CD4-positive, alpha-beta T cell treated with Interleukin-1 beta for 1 hour (primary cell): ENCODE measurements at regions not wholly inside any gene's neighbourhood (a gene's known extent, or its start where the extent isn't known, plus 50 kb on each side); places are given as distances from the start of the nearest gene placed in this dataset.

ENCODE experiments used
- DNase-seq, 2 donors: peaks; one replicate each; pipeline ENCODE4 v3.0.0-alpha.2; 2020 to 2022

DNA sequence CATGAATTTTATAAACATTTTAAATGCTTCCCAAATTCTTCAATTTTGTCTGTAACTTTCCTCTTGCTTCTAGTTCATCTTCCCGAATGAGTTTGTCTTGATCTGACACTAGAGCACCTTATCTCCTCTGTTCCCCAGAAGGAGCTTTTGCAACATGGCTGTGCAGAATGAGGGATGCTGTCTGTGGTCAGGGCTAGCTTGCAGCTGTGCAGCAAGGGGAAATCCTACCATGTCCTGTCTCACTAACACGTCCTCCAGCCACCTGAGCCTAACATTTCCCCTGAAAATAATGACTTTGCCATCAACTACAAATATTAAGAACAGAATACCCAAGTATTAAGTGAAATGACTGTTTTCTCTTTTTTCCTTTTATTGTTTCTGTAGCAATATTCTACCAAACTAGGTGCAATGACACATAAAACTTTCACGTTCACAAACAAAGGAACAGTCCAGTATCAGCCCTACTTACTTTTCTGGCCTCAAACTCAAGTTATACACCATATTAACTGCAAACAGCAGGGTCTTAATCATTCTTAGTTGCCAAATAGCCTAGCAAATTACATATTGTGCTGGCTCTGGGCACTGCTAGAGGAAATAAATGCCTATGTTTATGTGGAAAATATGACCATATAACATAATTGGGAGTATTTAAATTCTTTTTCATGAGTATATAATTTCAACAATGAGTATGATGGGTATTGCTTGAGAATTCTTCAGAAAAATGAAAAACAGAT, 423.3 kb downstream of the CMPK2 start:
- DNase-seq: no peak

GRCh38 chr2:6443061-6443823, 422.5 kb downstream of the CMPK2 start:
- DNase-seq: no peak

DNA sequence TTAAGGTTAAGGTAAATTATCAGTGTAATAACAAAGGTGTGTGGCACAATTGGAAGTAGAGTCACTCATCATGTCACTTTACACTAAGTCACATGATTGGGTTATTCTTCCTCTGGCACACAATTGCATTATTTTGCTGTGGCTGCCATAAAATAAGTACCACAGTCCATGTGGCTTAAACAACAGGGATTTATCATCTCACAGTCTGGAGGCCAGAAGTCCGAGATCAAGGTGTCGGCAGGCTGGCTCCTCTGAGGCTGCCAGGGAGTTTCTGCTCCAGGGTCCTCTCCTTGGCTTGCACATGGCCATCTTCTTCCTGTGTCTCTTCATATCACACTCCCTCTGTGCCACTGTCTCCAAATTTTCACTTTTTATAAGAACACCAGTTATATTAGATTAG, 421.2 kb downstream of the CMPK2 start:
- DNase-seq: no peak

- no peak for DNase-seq
These were observed 420.6 kb downstream of the CMPK2 start for GRCh38 chr2:6445156-6445555.

- no peak for DNase-seq
These were observed 418.6 kb downstream of the CMPK2 start for GRCh38 chr2:6446938-6447608.

- DNase-seq: no peak
These were observed 416.8 kb downstream of the CMPK2 start for GRCh38 chr2:6448893-6449292.

- no peak for DNase-seq
These were observed 416.4 kb downstream of the CMPK2 start for GRCh38 chr2:6449343-6449742.

DNA sequence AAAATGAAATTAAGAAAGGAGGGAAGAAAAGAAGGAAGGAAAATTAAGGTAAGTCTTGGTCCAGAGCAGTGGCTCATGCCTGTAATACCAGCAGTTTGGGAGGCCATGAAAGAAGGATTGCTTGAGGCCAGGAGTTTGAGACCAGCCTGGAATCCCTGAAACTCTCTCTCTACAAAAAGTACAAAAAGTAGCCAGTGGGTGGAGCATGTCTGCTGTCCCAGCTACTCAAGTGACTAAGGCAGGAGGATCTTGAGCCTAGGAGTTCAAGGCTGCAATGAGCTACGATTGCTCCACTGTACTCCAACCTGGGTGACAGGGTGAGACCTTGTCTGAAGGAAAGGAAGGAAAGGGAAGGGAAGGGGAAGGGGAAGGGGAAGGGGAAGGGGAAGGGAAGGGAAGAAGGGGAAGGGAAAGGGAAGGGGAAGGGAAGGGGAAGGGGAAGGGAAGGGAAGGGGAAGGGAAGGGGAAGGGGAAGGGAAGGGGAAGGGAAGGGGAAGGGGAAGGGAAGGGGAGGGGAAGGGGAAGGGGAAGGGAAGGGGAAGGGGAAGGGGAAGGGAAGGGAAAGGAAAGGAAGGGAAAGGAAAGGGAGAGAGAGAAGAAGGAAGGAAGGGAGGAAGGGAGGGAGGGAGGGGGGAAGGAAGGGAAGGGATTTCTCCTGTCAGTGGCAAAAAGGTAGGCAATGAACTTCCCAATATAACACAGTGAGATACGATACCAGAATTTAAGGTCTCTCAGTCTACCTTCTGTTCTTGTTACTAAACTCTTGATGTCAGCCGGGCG, 412.8 kb downstream of the CMPK2 start:
- DNase-seq: no peak

DNA sequence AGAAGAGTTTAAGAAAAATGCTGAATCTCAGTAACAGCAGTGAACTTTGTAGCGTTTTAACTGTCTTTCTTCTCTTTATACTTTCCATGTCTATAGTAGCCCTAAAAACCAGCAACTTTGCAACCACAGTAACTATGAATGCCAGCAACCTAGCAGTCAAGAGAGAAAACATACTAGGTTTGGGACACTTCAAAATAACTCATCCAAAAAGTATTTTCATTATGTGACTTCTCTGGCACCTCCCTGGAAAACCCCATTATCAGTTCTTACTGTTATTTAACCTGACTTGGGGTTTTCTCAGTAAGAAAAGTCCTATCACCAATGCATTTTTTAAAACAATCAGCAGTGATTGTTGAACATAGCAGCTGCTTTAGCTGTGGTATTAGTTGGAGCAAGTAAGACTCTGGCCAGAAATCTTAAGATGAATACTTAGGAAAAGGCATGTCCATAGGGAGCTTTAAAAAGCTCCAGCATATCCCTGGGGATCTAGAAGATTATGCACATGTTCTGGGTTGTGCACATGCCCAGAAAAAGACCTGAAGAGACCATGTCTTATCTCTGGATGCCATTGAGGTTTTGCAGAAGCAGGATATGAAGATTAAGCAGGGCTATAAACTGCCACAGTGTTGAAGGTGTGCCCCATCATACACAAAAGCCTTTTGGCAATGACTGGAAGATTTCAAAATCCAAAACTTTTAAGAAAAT, 411.3 kb downstream of the CMPK2 start:
- no peak for DNase-seq

DNA sequence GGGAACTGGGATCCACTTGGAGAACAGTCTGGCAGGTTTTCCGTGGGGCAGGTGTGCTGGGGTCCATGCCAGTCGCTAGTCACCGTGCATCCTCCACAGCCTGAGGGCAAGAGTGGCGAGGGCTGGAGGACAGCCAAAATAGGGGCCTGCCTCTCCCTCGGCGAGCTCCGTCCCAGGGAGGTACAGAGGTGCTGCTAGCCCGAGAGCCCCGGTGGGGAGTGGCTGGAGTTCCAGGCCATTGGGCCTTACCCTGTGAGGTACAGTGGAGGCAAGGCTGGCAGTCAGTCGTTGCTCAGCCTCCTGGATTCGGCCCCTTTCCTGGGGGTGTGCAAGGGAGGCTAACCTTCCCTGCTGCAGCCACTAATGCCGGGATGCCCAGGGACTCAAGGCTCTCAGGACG, 406.6 kb downstream of the CMPK2 start:
- DNase-seq: no peak

DNA sequence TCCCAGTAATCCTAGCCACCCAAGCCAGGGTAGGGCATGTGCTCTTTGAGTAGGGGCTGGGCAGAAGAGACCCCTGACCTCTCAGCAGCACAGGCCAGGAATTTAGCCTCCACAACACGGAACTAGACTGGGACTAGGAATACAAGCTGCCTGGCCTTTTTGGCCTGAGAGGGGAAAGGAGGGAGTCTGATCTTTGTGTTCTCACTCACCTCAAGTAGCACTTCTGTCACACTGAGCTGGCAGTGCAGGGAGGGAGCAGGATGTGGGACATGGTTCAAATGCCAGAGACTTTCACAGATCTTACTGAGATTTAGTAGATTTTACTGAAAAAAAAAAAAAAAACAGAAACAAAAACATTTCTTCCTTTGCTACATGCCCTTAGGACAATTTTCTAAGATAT, 395.2 kb downstream of the CMPK2 start:
- DNase-seq: no peak

GRCh38 chr2:6471419-6471818, 394.3 kb downstream of the CMPK2 start:
- DNase-seq: no peak

GRCh38 chr2:6474161-6475140, 391.3 kb downstream of the CMPK2 start:
- DNase-seq: no peak

- no peak for DNase-seq
These were observed 390.4 kb downstream of the CMPK2 start for GRCh38 chr2:6475155-6475940.

DNA sequence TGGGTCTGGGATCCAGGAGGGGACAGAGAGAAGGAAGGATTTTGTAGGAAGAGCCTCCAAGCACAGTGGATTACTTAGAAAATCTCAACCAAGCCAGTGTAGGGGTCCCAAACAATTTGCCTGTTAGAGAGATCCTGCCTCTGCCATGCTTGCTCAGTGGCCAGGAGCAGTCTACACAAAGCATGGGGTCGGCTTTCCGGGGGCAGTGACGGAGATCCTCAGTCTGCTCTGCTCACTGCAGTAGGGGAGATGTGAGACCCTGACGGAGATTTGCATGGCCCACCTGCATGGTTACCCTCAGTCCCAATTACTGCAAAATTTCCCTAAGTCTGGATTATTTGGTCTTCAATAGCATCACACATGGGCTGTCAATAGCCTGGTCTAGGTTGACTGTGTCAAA, 385.2 kb downstream of the CMPK2 start:
- DNase-seq: no peak

DNA sequence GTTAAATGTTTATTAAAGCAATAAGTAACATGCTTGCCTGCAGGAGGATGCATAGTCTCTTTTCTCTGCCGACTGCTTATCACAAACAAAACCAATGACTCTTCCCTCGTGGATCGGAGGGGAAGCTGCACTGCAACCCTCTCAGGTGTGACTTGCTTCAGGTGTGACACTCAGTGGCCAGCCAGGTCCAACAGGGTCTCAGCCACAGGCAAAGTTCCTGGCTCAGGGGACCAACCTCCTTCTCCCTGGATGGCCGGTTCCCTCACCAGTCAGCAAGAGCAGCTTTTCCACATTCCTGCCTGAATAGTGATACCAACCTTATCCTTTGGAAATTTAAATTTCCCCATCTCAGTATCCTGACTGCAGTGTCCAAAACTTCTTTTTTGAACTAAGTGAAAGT, 383.5 kb downstream of the CMPK2 start:
- DNase-seq: no peak

DNA sequence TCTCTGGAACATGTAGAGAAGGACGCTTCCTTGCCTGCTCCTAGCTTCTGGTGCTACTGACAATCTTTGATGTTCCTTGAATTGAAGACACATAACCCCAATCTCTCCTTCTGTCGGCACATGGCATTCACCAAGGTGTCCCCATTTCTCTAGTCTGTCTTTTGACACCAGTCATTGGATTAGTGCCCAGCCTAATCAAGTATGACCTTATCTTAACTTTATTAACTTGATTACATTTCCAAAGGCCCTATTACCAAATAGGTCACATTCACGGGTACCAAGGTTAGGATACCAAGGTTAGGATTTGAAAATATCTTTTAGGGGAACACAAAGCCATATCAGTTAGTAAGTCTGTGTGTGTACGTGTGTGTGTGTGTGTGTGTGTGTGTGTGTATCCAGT, 377.9 kb downstream of the CMPK2 start:
- DNase-seq: no peak

DNA sequence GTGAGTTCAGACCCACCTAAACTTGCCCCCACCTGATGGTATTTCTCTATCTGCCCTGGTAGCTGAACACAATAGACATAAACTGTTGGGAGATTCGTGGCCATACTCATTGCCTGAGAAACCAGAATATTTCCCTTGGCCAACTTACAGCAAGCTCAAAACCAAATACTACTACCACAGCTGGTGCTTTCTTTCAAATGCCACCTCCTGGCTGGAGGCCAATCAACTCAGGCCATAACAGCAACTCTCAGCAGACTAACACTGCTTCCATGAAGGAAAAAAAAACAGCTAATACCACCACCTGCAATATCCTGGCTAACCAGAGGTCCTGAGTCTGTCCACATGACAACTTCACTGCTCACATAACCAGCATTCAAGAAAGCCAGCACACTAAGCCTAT, 373.1 kb downstream of the CMPK2 start:
- DNase-seq: no peak

DNA sequence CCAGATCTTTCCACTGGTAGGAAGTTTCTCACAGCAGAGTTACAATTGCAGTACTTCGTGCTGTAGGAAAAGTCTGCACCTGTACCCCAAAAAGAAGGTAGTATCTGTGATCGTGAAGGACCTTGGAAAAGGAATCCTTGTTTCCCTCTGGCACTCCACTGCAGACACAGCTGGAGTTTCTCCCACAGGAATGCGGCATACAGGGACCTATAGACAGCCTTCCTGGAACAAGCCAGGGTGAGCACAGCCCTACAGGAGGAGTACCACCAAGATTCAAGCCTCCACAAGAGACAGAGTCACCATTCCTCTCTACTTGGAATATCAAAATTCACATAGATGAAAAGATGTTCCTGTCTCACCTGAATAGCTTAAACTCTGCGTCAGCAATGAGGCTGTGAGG, 372.4 kb downstream of the CMPK2 start:
- no peak for DNase-seq

- no peak for DNase-seq
These were observed 372.0 kb downstream of the CMPK2 start for GRCh38 chr2:6493669-6494068.
